Heart left ventricle (tissue), 16 donors: ENCODE measurements at regions not wholly inside any gene's neighbourhood (a gene's known extent, or its start where the extent isn't known, plus 50 kb on each side); places are given as distances from the start of the nearest gene placed in this dataset.

Source experiments
- ATAC-seq, 4 donors: fragments of 200-7000 bp; cut with Tn5 transposase; one replicate each; pipeline ENCODE4 v1.9.1; 2020 to 2022; ENCODE audit warnings: moderate library complexity in 4 of 4, mild to moderate bottlenecking in 3 of 4, moderate number of reproducible peaks in 1 of 4
- DNase-seq, 5 donors: peaks; one replicate each; pipeline ENCODE4 v3.0.0-alpha.2; 2020
- H3K27ac ChIP-seq, 12 donors: fragments of 200-600 bp; sonication (generic) in 4 of 12; one replicate each; pipeline versions ENCODE4 v1.5.0 to v1.8.0; 2016 to 2022; ENCODE audit warnings: mild to moderate bottlenecking in 2 of 12
- H3K27me3 ChIP-seq, 9 donors: fragments of 200-600 bp; sonication (generic) in 2 of 9; one replicate each; pipeline versions ENCODE4 v1.5.1 to v1.8.0; 2016 to 2022; ENCODE audit warnings: mild to moderate bottlenecking in 3 of 9
- H3K36me3 ChIP-seq, 9 donors: fragments of 200-600 bp; sonication (generic) in 2 of 9; one replicate each; pipeline versions ENCODE4 v1.5.0 to v1.8.0; 2018 to 2022; ENCODE audit warnings: mild to moderate bottlenecking in 2 of 9
- H3K4me1 ChIP-seq, 12 donors: fragments of 200-600 bp; sonication (generic) in 4 of 12; one replicate each; pipeline versions ENCODE4 v1.5.0 to v1.8.0; 2016 to 2022; ENCODE audit warnings: mild to moderate bottlenecking in 3 of 12
- H3K4me3 ChIP-seq, 12 donors: fragments of 200-600 bp; sonication (generic) in 4 of 12; one replicate each; pipeline versions ENCODE4 v1.5.0 to v1.8.0; 2017 to 2022; ENCODE audit warnings: mild to moderate bottlenecking in 9 of 12, moderate library complexity in 4 of 12
- H3K9me3 ChIP-seq, 12 donors: fragments of 200-600 bp; sonication (generic) in 4 of 12; one replicate each; pipeline versions ENCODE4 v1.5.0 to v1.8.0; 2016 to 2022; ENCODE audit warnings: mild to moderate bottlenecking in 1 of 12
- CTCF ChIP-seq, 12 donors: fragments of 200-600 bp; sonication (generic) in 4 of 12; IDR thresholded peaks; one replicate each; pipeline versions ENCODE4 v1.5.0 to v1.8.0; 2018 to 2022; ENCODE audit warnings: antibody characterized with exemption in 12 of 12, mild to moderate bottlenecking in 5 of 12
- POLR2A ChIP-seq, 2 donors: fragments of 450-650 bp; IDR thresholded peaks; one replicate each; pipeline ENCODE4 v1.6.1; 2017; ENCODE audit warnings: antibody characterized with exemption in 2 of 2, mild to moderate bottlenecking in 2 of 2, moderate library complexity in 2 of 2
- WGBS, 4 donors: extraction: QIAGEN DNeasy Blood & Tissue Kit in 2 of 4; methylation state at CpG; one replicate each; pipeline versions ENCODE4 v1.1.5 to v1.1.7; 2013 to 2018; 5-methylcytosine and 5-hydroxymethylcytosine counted together
- intact Hi-C, 10 donors: fragments of 100-400 bp; cut with DNase I; formaldehyde crosslinking; loops; one replicate each; pipeline versions ENCODE4 v1.11.1 to v1.14.2; 2022
- donor health status: ischemic (EF 13 %, LVEDD 7.1; RV severe dilation, severe dysfunction).
- donor health status: healthy with polysubstance abuse.
- donor health status: DM: no; HTN: yes; CAD: no.
- donor health status: DM: no; HTN: no; CAD: no.
- donor health status: ischemic (EF 25% LVEDD 6.9; RV normal size, moderate dysfunction).
- donor health status: ischemic (EF 25% LVEDD 5.7; RV mildly dilated, moderate dysfunction).
- donor health status: healthy.
- donor health status: DM: yes; HTN: yes; CAD: no.
- donor health status: ischemic (EF 35%, LVEDD 5.7; RV mildly dilated, moderate dysfunction).
- donor health status: nonischemic (EF 11% LVEDD 7.7; RV severe dilation, severe dysfunction).
- donor health status: DM: yes; HTN: yes; CAD: no.
- donor health status: PGD.
- donor health status: ischemic (EF 29% LVEDD 5.4; RV normal size, mild dysfunction).
- donor health status: nonischemic (EF 23%, LVEDD 6.1; RV moderate dilation, normal function).

- Histone ChIP-seq H3K27ac (no peak overlapping the region), H3K9me3 (peaks cover 0 to 31% (median 2%) of the 10 kb centered on the region in 12 donors), H3K27me3 (no peaks in the 10 kb centered on the region), H3K4me3 (no peak overlapping the region), H3K36me3 (no peaks in the 10 kb centered on the region), H3K4me1 (peaks cover 0 to 30% (median 0%) of the 10 kb centered on the region in 12 donors)
- no peak for ATAC-seq
- no peak for TF ChIP-seq CTCF (IDR thresholded peaks at IDR 0.05)
- no peak for TF ChIP-seq POLR2A (IDR thresholded peaks at IDR 0.05)
- no peak for DNase-seq
- WGBS, 4 donors = 66 to 93% (median 75%) methylated on average over 1 of the region's 1 CpG
- intact Hi-C loops = no loop called here
These were observed 195.8 kb upstream of the CDYL start for GRCh38 chr6:4580361-4580760.

GRCh38 chr6:4577406-4577805 lies 198.8 kb upstream of the CDYL start:
- H3K9me3 ChIP-seq = peaks cover 0 to 30% (median 2%) of the 10 kb centered on the region in 12 donors
- H3K4me3 ChIP-seq = no peak overlapping the region
- peaks cover 0 to 19% (median 0%) of the 10 kb centered on the region in 12 donors for H3K4me1 ChIP-seq
- intact Hi-C loops = no loop called here
- H3K27ac ChIP-seq = peak overlapping the region in 1 of 12 donors; percentile 34
- DNase-seq (no peak), ATAC-seq (peak in 2 of 4 donors; percentile 28 to 49)
- TF ChIP-seq POLR2A (IDR thresholded peaks at IDR 0.05) = no peak
- no peak for TF ChIP-seq CTCF (IDR thresholded peaks at IDR 0.05)
- no peaks in the 10 kb centered on the region for H3K27me3 ChIP-seq
- H3K36me3 ChIP-seq = no peaks in the 10 kb centered on the region
- 5 to 23% (median 9%) methylated on average over 2 of the region's 2 CpGs for WGBS, 4 donors

GRCh38 chr6:4575714-4576113 lies 200.5 kb upstream of the CDYL start:
- peaks cover 0 to 31% (median 13%) of the 10 kb centered on the region in 12 donors for H3K9me3 ChIP-seq
- no peak overlapping the region for H3K27ac ChIP-seq
- DNase-seq (no peak), ATAC-seq (no peak)
- H3K27me3 ChIP-seq = no peaks in the 10 kb centered on the region
- no peak overlapping the region for H3K4me3 ChIP-seq
- H3K36me3 ChIP-seq = no peaks in the 10 kb centered on the region
- intact Hi-C loops = no loop called here
- peaks cover 0 to 6% (median 0%) of the 10 kb centered on the region in 12 donors for H3K4me1 ChIP-seq
- TF ChIP-seq CTCF (IDR thresholded peaks at IDR 0.05) (no peak), POLR2A (IDR thresholded peaks at IDR 0.05) (no peak)
- 96 to 98% (median 97%) methylated on average over 5 of the region's 5 CpGs for WGBS, 4 donors

- Histone ChIP-seq H3K27me3 (no peaks in the 10 kb centered on the region), H3K4me3 (no peak overlapping the region), H3K36me3 (no peaks in the 10 kb centered on the region), H3K27ac (no peak overlapping the region), H3K4me1 (peaks cover 0 to 6% (median 0%) of the 10 kb centered on the region in 12 donors), H3K9me3 (peaks cover 0 to 39% (median 19%) of the 10 kb centered on the region in 12 donors)
- intact Hi-C loops = no loop called here
- WGBS, 4 donors = 48 to 76% (median 71%) methylated on average over 2 of the region's 2 CpGs
- DNase-seq (no peak), ATAC-seq (peak in 1 of 4 donors; percentile 67)
- TF ChIP-seq POLR2A (IDR thresholded peaks at IDR 0.05) (no peak), CTCF (IDR thresholded peaks at IDR 0.05) (no peak)
These were observed 202.2 kb upstream of the CDYL start for GRCh38 chr6:4574007-4574406.
